MCF 10A (cell line): ENCODE measurements at regions not wholly inside any gene's neighbourhood (a gene's known extent, or its start where the extent isn't known, plus 50 kb on each side); places are given as distances from the start of the nearest gene placed in this dataset.

Source experiments
- BruUV-seq: library from RNA; stranded (reverse); fragments of 400-500 nt; replicated peaks from 2 replicates; lab custom pipeline; 2021; lab: Mats Ljungman, UMichigan
- CTCF ChIA-PET: fragments of 300-600 bp; sonication (Branson Sonifier 250); formaldehyde crosslinking; extraction: SDS; loops from one replicate; lab custom pipeline; 2021; ENCODE audit warnings: antibody characterized with exemption, inconsistent platforms; lab: Yijun Ruan, JAX
- POLR2A ChIA-PET: fragments of 300-600, 350-650 bp; sonication (Branson Sonifier 250); formaldehyde crosslinking; extraction: SDS; loops from one replicate; lab custom pipeline; 2020; ENCODE audit warnings: antibody characterized with exemption, inconsistent platforms; lab: Yijun Ruan, JAX
- DNase-seq: peaks from one replicate; pipeline ENCODE4 v3.0.0-alpha.2; 2018; ENCODE audit not compliant: unreplicated experiment
- H3K27ac Mint-ChIP-seq: one replicate; pipeline ENCODE4 v1.8.0; 2022; ENCODE audit warnings: mild to moderate bottlenecking, low read depth, mixed read lengths; ENCODE audit not compliant: unreplicated experiment
- H3K27me3 Mint-ChIP-seq: one replicate; pipeline ENCODE4 v1.8.0; 2022; ENCODE audit warnings: mixed read lengths; ENCODE audit not compliant: insufficient read depth, unreplicated experiment
- H3K36me3 Mint-ChIP-seq: one replicate; pipeline ENCODE4 v1.8.0; 2022; ENCODE audit warnings: mild to moderate bottlenecking, moderate library complexity, mixed read lengths; ENCODE audit not compliant: insufficient read depth, unreplicated experiment
- H3K4me1 Mint-ChIP-seq: one replicate; pipeline ENCODE4 v1.8.0; 2022; ENCODE audit warnings: mixed read lengths; ENCODE audit not compliant: insufficient read depth, unreplicated experiment
- H3K4me3 Mint-ChIP-seq: one replicate; pipeline ENCODE4 v1.8.0; 2022; ENCODE audit warnings: mild to moderate bottlenecking, moderate library complexity, mixed read lengths; ENCODE audit not compliant: unreplicated experiment
- H3K9me3 Mint-ChIP-seq: one replicate; pipeline ENCODE4 v1.8.0; 2022; ENCODE audit warnings: mixed read lengths; ENCODE audit not compliant: unreplicated experiment
- intact Hi-C: fragments of 100-400 bp; cut with micrococcal nuclease; formaldehyde crosslinking; loops from 2 replicates; pipeline ENCODE4 v1.14.1; 2022
- TF ChIP-seq, protein P1 (sequence below): fragments of 200-600 bp; IDR thresholded peaks from one replicate; pipeline ENCODE4 v1.8.0; 2022; ENCODE audit warnings: antibody characterized with exemption, mild to moderate bottlenecking; ENCODE audit not compliant: unreplicated experiment

DNA sequence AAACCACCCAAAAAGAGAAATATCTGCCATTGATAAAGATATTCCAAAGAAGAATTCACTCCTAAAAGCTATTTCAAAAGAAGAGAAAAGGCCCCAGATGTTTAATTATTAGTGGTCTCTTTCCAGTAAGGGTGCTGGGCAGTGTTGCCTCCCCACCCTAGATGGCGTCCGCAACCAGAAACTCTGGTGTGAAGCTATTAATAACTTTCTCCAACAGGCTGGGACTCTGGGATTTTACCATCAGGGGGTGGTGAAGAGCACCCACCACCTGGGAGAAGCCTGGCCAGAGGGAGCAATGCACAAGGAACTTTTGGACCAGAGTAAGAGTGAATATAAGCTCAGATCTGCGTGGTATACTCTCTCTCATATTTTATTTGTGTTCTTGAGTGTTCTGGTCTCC, 115.4 kb upstream of the TIAM1 start:
- Mint-ChIP-seq H3K4me3 (no peak overlapping the region), H3K9me3 (no peaks in the 10 kb centered on the region), H3K36me3 (no peaks in the 10 kb centered on the region), H3K27ac (no peak overlapping the region), H3K27me3 (no peaks in the 10 kb centered on the region), H3K4me1 (no peaks in the 10 kb centered on the region)
- no TSS peak for BruUV-seq
- ChIA-PET POLR2A (no interaction called here), CTCF (interaction anchor here (0.6 to 2.0 kb wide), 11 partner anchors 15 to 504 kb away, joined by 3 to 7 read pairs (median 4); no protein-coding TSS in a partner anchor)
- TF ChIP-seq, protein P1, sequence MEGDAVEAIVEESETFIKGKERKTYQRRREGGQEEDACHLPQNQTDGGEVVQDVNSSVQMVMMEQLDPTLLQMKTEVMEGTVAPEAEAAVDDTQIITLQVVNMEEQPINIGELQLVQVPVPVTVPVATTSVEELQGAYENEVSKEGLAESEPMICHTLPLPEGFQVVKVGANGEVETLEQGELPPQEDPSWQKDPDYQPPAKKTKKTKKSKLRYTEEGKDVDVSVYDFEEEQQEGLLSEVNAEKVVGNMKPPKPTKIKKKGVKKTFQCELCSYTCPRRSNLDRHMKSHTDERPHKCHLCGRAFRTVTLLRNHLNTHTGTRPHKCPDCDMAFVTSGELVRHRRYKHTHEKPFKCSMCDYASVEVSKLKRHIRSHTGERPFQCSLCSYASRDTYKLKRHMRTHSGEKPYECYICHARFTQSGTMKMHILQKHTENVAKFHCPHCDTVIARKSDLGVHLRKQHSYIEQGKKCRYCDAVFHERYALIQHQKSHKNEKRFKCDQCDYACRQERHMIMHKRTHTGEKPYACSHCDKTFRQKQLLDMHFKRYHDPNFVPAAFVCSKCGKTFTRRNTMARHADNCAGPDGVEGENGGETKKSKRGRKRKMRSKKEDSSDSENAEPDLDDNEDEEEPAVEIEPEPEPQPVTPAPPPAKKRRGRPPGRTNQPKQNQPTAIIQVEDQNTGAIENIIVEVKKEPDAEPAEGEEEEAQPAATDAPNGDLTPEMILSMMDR = peak; percentile 24
- intact Hi-C loops = loop anchor here (2.0 to 5.0 kb wide), 3 partner anchors 113 to 262 kb away; no protein-coding TSS in a partner anchor
- peak; percentile 47 for DNase-seq

DNA sequence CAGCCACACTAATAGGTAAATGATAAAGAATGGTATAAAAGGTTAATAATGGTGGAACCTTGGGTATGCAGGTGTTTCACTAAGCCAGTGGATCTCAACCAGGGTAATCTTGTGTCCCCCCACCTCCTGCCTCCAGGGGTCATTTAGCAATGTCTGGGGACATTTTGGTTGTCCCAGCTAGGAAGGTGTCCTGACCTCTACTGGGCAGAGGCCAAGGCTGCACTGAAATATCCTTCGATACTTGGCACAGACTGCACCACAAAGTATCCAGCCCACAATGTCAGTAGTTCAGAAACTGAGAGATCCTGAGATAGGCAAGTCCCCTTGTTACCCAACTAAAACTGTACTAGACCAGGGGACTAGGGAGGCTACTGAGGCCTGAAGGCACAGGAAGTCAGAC, 113.6 kb upstream of the TIAM1 start:
- H3K27ac Mint-ChIP-seq = no peak overlapping the region
- no peaks in the 10 kb centered on the region for H3K27me3 Mint-ChIP-seq
- TF ChIP-seq, protein P1 = peak; percentile 15
- H3K4me3 Mint-ChIP-seq = no peak overlapping the region
- BruUV-seq = no TSS peak
- H3K9me3 Mint-ChIP-seq = peaks cover 4% of the 10 kb centered on the region
- ChIA-PET POLR2A (no interaction called here), CTCF (no interaction called here)
- H3K36me3 Mint-ChIP-seq = no peaks in the 10 kb centered on the region
- peak; percentile 25 for DNase-seq
- H3K4me1 Mint-ChIP-seq = no peaks in the 10 kb centered on the region
- intact Hi-C loops = loop anchor here (2.0 to 5.0 kb wide), 4 partner anchors 111 to 260 kb away; no protein-coding TSS in a partner anchor

DNA sequence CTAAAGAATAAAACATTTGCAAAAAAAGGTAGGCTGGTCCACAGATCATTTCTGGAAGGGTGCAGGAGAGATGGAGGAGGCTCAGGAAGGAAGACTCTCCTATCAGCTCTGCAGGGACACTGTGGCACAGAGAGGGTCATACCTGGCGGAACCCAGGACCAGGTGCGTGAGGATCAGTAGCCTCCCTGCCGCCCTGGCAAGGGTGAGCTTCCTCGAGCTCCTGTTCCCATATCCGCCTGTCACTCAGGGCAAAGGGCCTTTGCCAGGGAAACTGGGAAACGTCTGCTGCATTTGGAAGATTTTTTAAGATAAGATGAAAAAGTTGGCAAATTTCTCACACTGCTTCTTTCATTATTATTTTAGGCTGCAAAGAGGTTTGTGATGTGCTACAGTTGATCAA, 112.1 kb upstream of the TIAM1 start:
- no peak overlapping the region for H3K27ac Mint-ChIP-seq
- peaks cover 7% of the 10 kb centered on the region for H3K9me3 Mint-ChIP-seq
- no peaks in the 10 kb centered on the region for H3K4me1 Mint-ChIP-seq
- no peaks in the 10 kb centered on the region for H3K36me3 Mint-ChIP-seq
- H3K27me3 Mint-ChIP-seq = no peaks in the 10 kb centered on the region
- TF ChIP-seq, protein P1 = no peak
- no peak for DNase-seq
- CTCF ChIA-PET = interaction anchor here (0.9 kb wide), 1 partner anchor 18 kb away, joined by 3 read pairs; no protein-coding TSS in a partner anchor
- BruUV-seq = no TSS peak
- intact Hi-C loops = loop anchor here (2.0 to 5.0 kb wide), 3 partner anchors 125 to 259 kb away; no protein-coding TSS in a partner anchor
- H3K4me3 Mint-ChIP-seq = no peak overlapping the region
- POLR2A ChIA-PET = interaction anchor here (0.6 kb wide), 1 partner anchor 16 kb away, joined by 3 read pairs; no protein-coding TSS in a partner anchor

DNA sequence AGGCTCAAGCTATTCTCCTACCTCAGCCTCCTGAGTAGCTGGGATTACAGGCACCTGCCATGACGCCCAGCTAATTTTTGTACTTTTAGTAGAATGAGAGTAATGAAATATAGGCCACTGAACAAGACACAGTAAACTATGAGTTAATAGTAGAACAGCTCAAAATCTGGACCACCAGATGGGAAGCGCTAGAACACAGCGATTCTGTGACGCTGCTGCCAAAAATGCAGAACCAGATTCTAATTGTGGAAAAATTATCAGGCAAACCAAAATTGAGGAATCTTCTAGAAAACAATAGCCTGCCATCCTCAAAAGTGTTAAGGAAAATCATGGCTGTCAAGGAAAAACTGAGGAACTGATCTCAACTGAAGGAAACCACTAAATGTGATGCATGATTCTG, 111.4 kb upstream of the TIAM1 start:
- no TSS peak for BruUV-seq
- TF ChIP-seq, protein P1 = no peak
- no peak overlapping the region for H3K27ac Mint-ChIP-seq
- H3K36me3 Mint-ChIP-seq = no peaks in the 10 kb centered on the region
- intact Hi-C loops = loop anchor here (5.0 kb wide), 2 partner anchors 243 to 258 kb away; no protein-coding TSS in a partner anchor
- no peak overlapping the region for H3K4me3 Mint-ChIP-seq
- peaks cover 7% of the 10 kb centered on the region for H3K9me3 Mint-ChIP-seq
- no peaks in the 10 kb centered on the region for H3K27me3 Mint-ChIP-seq
- no peaks in the 10 kb centered on the region for H3K4me1 Mint-ChIP-seq
- ChIA-PET CTCF (interaction anchor here (0.6 to 0.7 kb wide), 2 partner anchors 73 to 359 kb away, joined by 3 read pairs; no protein-coding TSS in a partner anchor), POLR2A (no interaction called here)
- no peak for DNase-seq
